Testis (tissue), 2 donors: ENCODE measurements at regions not wholly inside any gene's neighbourhood (a gene's known extent, or its start where the extent isn't known, plus 50 kb on each side); places are given as distances from the start of the nearest gene placed in this dataset.

Experiments
- DNase-seq: peaks from one replicate; pipeline ENCODE4 v3.0.0-alpha.2; 2019
- H3K27ac ChIP-seq, 2 donors: fragments of 200-600 bp; sonication (generic); one replicate each; pipeline ENCODE4 v1.5.1; 2019
- H3K27me3 ChIP-seq: fragments of 200-600 bp; sonication (generic); one replicate; pipeline ENCODE4 v1.5.1; 2019
- H3K36me3 ChIP-seq: fragments of 200-600 bp; sonication (generic); one replicate; pipeline ENCODE4 v1.5.1; 2017; ENCODE audit warnings: low read depth; ENCODE audit errors: missing control alignments
- H3K4me1 ChIP-seq: fragments of 200-600 bp; sonication (generic); one replicate; pipeline ENCODE4 v1.5.1; 2019
- H3K4me3 ChIP-seq, 2 donors: fragments of 200-600 bp; sonication (generic); one replicate each; pipeline ENCODE4 v1.5.1; 2017 to 2019
- H3K9me3 ChIP-seq: fragments of 200-600 bp; sonication (generic); one replicate; pipeline ENCODE4 v1.5.1; 2017
- CTCF ChIP-seq, 3 experiments: fragments of 450-650 bp in 2 of 3; fragments of 200-600 bp in 1 of 3; sonication (generic) in 1 of 3; IDR thresholded peaks; one replicate each; pipeline ENCODE4 v1.5.1; 2016 to 2019; ENCODE audit warnings: antibody characterized with exemption in 3 of 3, mild to moderate bottlenecking in 2 of 3, moderate library complexity in 1 of 3
- POLR2A ChIP-seq: fragments of 450-650 bp; IDR thresholded peaks from one replicate; pipeline ENCODE4 v1.6.1; 2017; ENCODE audit warnings: antibody characterized with exemption, mild to moderate bottlenecking, moderate library complexity
- WGBS, 2 donors: methylation state at CpG; one replicate each; pipeline ENCODE4 v1.1.5; 2018; 5-methylcytosine and 5-hydroxymethylcytosine counted together
- intact Hi-C: fragments of 100-400 bp; cut with DNase I; formaldehyde crosslinking; loops from one replicate; pipeline ENCODE4 v1.15.1; 2023; ENCODE audit warnings: low total_unique reads

GRCh38 chr3:59675495-59675894, 625.7 kb upstream of the CFAP20DC start:
- no peak for TF ChIP-seq CTCF (IDR thresholded peaks at IDR 0.05)
- no peak for TF ChIP-seq POLR2A
- 79 to 86% methylated on average over 2 of the region's 2 CpGs for WGBS, 2 donors
- Histone ChIP-seq H3K36me3 (no peaks in the 10 kb centered on the region), H3K4me1 (no peaks in the 10 kb centered on the region), H3K27me3 (no peaks in the 10 kb centered on the region), H3K4me3 (no peak overlapping the region), H3K9me3 (no peaks in the 10 kb centered on the region), H3K27ac (no peak overlapping the region)
- intact Hi-C loops, result no loop called here
- no peak for DNase-seq

GRCh38 chr3:59663076-59663850, 613.4 kb upstream of the CFAP20DC start:
- Histone ChIP-seq H3K27ac (no peak overlapping the region), H3K27me3 (no peaks in the 10 kb centered on the region), H3K36me3 (no peaks in the 10 kb centered on the region), H3K9me3 (no peaks in the 10 kb centered on the region), H3K4me3 (no peak overlapping the region), H3K4me1 (no peaks in the 10 kb centered on the region)
- TF ChIP-seq CTCF (IDR thresholded peaks at IDR 0.05) (no peak), POLR2A (no peak)
- intact Hi-C loops, result no loop called here
- WGBS, 2 donors, result 86 to 93% methylated on average over 2 of the region's 2 CpGs
- no peak for DNase-seq

- Histone ChIP-seq H3K4me3 (no peak overlapping the region), H3K9me3 (no peaks in the 10 kb centered on the region), H3K27ac (no peak overlapping the region), H3K36me3 (no peaks in the 10 kb centered on the region), H3K4me1 (no peaks in the 10 kb centered on the region), H3K27me3 (no peaks in the 10 kb centered on the region)
- DNase-seq, result no peak
- WGBS, 2 donors, result 72 to 86% methylated on average over 9 of the region's 9 CpGs
- intact Hi-C loops, result no loop called here
- TF ChIP-seq POLR2A (no peak), CTCF (IDR thresholded peaks at IDR 0.05) (no peak)
Measured at GRCh38 chr3:59660852-59661625, 611.2 kb upstream of the CFAP20DC start.

- H3K36me3 ChIP-seq, result no peaks in the 10 kb centered on the region
- intact Hi-C loops, result no loop called here
- H3K4me1 ChIP-seq, result no peaks in the 10 kb centered on the region
- 71 to 74% methylated on average over 1 of the region's 1 CpG for WGBS, 2 donors
- TF ChIP-seq CTCF (IDR thresholded peaks at IDR 0.05), result no peak
- no peak for TF ChIP-seq POLR2A
- H3K4me3 ChIP-seq, result no peak overlapping the region
- H3K27ac ChIP-seq, result no peak overlapping the region
- H3K27me3 ChIP-seq, result no peaks in the 10 kb centered on the region
- no peak for DNase-seq
- no peaks in the 10 kb centered on the region for H3K9me3 ChIP-seq
Measured at GRCh38 chr3:59660376-59660775, 610.6 kb upstream of the CFAP20DC start.
